Transverse colon (tissue), 4 donors: ENCODE measurements at regions not wholly inside any gene's neighbourhood (a gene's known extent, or its start where the extent isn't known, plus 50 kb on each side); places are given as distances from the start of the nearest gene placed in this dataset.

Experiments used
- DNase-seq: peaks from one replicate; pipeline ENCODE4 v3.0.0-alpha.2; 2019
- H3K27ac ChIP-seq, 4 donors: fragments of 200-600 bp; sonication (generic); 2 replicates each; pipeline ENCODE4 v1.5.1; 2016 to 2018; ENCODE audit warnings: inconsistent platforms in 4 of 4
- H3K27me3 ChIP-seq: fragments of 200-600 bp; sonication (generic); 2 replicates; pipeline ENCODE4 v1.5.1; 2017; ENCODE audit warnings: inconsistent platforms
- H3K36me3 ChIP-seq, 4 donors: fragments of 200-600 bp; sonication (generic); 2 replicates each; pipeline ENCODE4 v1.5.1; 2017 to 2019; ENCODE audit warnings: inconsistent platforms in 4 of 4
- H3K4me1 ChIP-seq, 4 donors: fragments of 200-600 bp; sonication (generic); 2 replicates each; pipeline ENCODE4 v1.5.1; 2017 to 2020; ENCODE audit warnings: inconsistent platforms in 4 of 4
- H3K4me3 ChIP-seq, 4 donors: fragments of 200-600 bp; sonication (generic); 1 replicate in 1 of 4; 2 replicates in 3 of 4; pipeline versions ENCODE4 v1.5.1 to v1.6.1; 2017 to 2019; ENCODE audit warnings: inconsistent platforms in 4 of 4
- H3K9me3 ChIP-seq, 2 donors: fragments of 200-600 bp; sonication (generic); 2 replicates each; pipeline ENCODE4 v1.5.1; 2017 to 2019; ENCODE audit warnings: inconsistent platforms in 2 of 2
- EP300 ChIP-seq: sonication (generic); formaldehyde crosslinking; IDR thresholded peaks from one replicate; pipeline ENCODE4 v1.6.1; 2017; ENCODE audit warnings: antibody characterized with exemption, low read depth
- POLR2A ChIP-seq: fragments of 450-650 bp; IDR thresholded peaks from one replicate; pipeline ENCODE4 v1.6.1; 2016; ENCODE audit warnings: antibody characterized with exemption, mild to moderate bottlenecking, moderate library complexity
- POLR2AphosphoS5 ChIP-seq, 3 donors: sonication (generic); formaldehyde crosslinking; IDR thresholded peaks; one replicate each; pipeline ENCODE4 v1.6.1; 2016; ENCODE audit warnings: antibody characterized with exemption in 3 of 3
- WGBS, 2 donors: methylation state at CpG; one replicate each; pipeline ENCODE4 v1.1.5; 2018; ENCODE audit warnings: low coverage in 1 of 2; 5-methylcytosine and 5-hydroxymethylcytosine counted together
- in situ Hi-C, 4 donors: fragments of 200-750 bp; cut with MboI; loops; one replicate each; pipeline versions ENCODE4 v1.15.0 to v1.15.1; 2017; ENCODE audit warnings: low sequenced_read_pairs in 3 of 4, low pct_ligation_motif_present in 1 of 4, low pct_unique_long_range_greater_than_20kb in 1 of 4
- intact Hi-C: fragments of 100-400 bp; cut with DNase I; formaldehyde crosslinking; loops from one replicate; pipeline ENCODE4 v1.15.1; 2023; ENCODE audit warnings: low total_unique reads
- TF ChIP-seq, protein P1 (sequence below), 5 experiments: fragments of 200-600 bp in 3 of 5; fragments of 450-650 bp in 2 of 5; sonication (generic) in 3 of 5; IDR thresholded peaks; 1 replicate in 2 of 5; 2 replicates in 3 of 5; pipeline ENCODE4 v1.5.1; 2016 to 2017; ENCODE audit warnings: antibody characterized with exemption in 5 of 5, inconsistent platforms in 3 of 5, mild to moderate bottlenecking in 2 of 5, moderate library complexity in 1 of 5

DNA sequence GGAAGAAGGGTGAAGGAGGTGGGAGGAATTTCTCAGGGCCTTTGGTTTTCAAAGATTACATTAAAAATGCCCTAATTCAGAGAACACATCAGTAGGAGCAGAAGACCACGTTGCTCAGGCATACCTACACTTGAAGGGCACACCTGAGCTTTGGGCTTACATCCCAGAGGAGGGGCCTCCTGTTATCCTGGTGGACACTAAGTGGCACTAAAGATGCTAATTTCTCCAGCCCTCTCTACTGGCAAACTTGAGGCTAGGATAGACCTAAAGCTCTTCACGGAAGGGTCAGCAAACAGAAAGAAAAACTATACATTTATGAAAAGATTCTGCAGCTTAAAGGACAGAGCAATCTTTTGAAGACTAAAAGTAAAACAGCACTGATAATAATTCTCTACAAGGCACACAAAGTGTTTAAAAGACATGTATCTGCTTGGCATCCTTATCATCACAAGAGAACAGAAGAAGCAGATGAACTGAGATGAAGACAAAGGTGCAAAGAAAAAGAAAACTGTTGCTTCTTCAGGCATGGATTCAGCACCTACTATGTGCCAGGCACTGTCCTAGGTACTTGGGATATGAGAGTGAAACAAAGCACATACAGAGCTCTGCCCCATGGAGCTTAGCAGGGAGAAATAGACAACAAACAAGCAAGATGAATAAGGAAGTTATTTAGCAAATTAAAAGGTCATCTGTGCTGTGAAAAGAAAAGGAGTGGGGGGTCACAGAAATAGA lies 137.5 kb downstream of the NUAK1 start:
- Histone ChIP-seq H3K27ac (no peak overlapping the region), H3K9me3 (no peaks in the 10 kb centered on the region), H3K4me1 (no peaks in the 10 kb centered on the region), H3K36me3 (no peaks in the 10 kb centered on the region), H3K27me3 (no peaks in the 10 kb centered on the region), H3K4me3 (no peak overlapping the region)
- 43 to 60% methylated on average over 2 of the region's 2 CpGs for WGBS, 2 donors
- TF ChIP-seq EP300 = no peak
- TF ChIP-seq, protein P1, sequence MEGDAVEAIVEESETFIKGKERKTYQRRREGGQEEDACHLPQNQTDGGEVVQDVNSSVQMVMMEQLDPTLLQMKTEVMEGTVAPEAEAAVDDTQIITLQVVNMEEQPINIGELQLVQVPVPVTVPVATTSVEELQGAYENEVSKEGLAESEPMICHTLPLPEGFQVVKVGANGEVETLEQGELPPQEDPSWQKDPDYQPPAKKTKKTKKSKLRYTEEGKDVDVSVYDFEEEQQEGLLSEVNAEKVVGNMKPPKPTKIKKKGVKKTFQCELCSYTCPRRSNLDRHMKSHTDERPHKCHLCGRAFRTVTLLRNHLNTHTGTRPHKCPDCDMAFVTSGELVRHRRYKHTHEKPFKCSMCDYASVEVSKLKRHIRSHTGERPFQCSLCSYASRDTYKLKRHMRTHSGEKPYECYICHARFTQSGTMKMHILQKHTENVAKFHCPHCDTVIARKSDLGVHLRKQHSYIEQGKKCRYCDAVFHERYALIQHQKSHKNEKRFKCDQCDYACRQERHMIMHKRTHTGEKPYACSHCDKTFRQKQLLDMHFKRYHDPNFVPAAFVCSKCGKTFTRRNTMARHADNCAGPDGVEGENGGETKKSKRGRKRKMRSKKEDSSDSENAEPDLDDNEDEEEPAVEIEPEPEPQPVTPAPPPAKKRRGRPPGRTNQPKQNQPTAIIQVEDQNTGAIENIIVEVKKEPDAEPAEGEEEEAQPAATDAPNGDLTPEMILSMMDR (IDR thresholded peaks at IDR 0.05) = no peak
- no peak for TF ChIP-seq POLR2AphosphoS5 (IDR thresholded peaks at IDR 0.05)
- TF ChIP-seq POLR2A = no peak
- intact Hi-C loops = no loop called here
- DNase-seq = no peak
- in situ Hi-C loops = no loop called here

DNA sequence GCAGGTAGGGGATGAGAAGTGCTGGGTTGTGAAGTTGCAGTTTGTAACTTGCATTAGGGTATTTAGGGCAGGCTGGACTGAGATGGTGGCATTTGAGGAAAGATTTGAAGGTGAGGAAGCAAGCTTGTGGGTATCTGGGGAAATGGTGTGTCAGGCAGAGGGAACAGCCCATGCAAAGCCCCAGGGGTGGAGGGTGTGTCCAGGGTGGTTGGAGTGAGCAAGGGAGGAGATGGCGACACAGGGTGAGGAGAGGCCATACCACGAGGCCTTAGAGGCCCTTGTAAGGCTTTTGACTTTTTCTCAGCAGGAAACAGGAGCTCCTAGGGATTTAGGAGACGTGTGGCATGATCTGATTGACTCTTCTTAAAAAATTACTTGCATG lies 136.9 kb downstream of the NUAK1 start:
- no peak for DNase-seq
- WGBS, 2 donors = 50 to 53% methylated on average over 3 of the region's 3 CpGs
- in situ Hi-C loops = no loop called here
- H3K27ac ChIP-seq = no peak overlapping the region
- no peak overlapping the region for H3K4me3 ChIP-seq
- no peaks in the 10 kb centered on the region for H3K9me3 ChIP-seq
- H3K4me1 ChIP-seq = no peaks in the 10 kb centered on the region
- H3K27me3 ChIP-seq = no peaks in the 10 kb centered on the region
- no peaks in the 10 kb centered on the region for H3K36me3 ChIP-seq
- intact Hi-C loops = no loop called here
- TF ChIP-seq EP300 (no peak), POLR2AphosphoS5 (IDR thresholded peaks at IDR 0.05) (no peak), POLR2A (no peak)
- TF ChIP-seq, protein P1 (IDR thresholded peaks at IDR 0.05) = no peak

DNA sequence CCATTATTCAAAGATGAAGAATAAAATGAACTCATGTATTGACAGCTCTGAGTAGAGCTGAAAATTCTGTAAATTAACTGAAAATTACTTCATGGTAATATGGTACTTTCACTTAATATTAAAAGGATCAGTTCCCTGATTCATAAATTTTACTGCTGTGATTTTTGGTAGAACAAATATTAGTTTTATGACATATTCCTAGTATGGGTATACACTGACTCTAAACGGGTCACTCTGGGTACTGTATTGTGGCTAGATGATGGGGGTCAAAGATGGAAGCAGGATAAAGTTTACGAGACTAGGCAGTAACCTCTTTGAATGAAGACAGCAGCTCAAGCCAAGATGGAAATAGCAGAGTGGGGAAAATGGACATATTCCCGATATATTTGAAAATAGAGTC lies 135.5 kb downstream of the NUAK1 start:
- Histone ChIP-seq H3K36me3 (no peaks in the 10 kb centered on the region), H3K4me1 (no peaks in the 10 kb centered on the region), H3K27ac (no peak overlapping the region), H3K4me3 (no peak overlapping the region), H3K27me3 (no peaks in the 10 kb centered on the region), H3K9me3 (no peaks in the 10 kb centered on the region)
- WGBS, 2 donors = 47 to 71% methylated on average over 2 to 3 of the region's 3 CpGs
- DNase-seq = no peak
- TF ChIP-seq, protein P1 (IDR thresholded peaks at IDR 0.05) = no peak
- TF ChIP-seq EP300 (no peak), POLR2AphosphoS5 (IDR thresholded peaks at IDR 0.05) (no peak)
- in situ Hi-C loops = no loop called here
- intact Hi-C loops = no loop called here

DNA sequence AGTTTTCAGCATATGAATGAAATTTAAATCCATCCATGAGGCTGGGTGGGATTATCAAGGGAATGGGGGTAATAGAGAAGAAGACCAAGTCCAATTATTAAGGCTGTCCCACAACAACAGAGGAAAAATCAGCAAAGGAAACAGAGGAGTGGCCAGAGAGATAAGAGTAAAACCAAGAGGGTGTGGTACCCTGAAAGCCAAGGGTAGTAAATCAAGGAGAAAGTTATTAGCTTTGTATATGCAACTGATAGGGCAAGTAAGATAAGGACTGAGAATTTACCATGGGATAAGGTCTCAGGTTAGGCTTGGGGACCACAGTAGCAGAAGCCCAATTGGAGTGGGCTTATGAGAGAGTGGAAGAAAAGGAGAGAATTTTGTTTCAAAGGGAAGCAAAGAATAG lies 134.5 kb downstream of the NUAK1 start:
- intact Hi-C loops = no loop called here
- no peak for TF ChIP-seq EP300
- no peak for TF ChIP-seq POLR2A
- TF ChIP-seq, protein P1 (IDR thresholded peaks at IDR 0.05) = no peak
- TF ChIP-seq POLR2AphosphoS5 (IDR thresholded peaks at IDR 0.05) = no peak
- no peak overlapping the region for H3K4me3 ChIP-seq
- no peak for DNase-seq
- H3K9me3 ChIP-seq = no peaks in the 10 kb centered on the region
- in situ Hi-C loops = no loop called here
- H3K27ac ChIP-seq = no peak overlapping the region
- no peaks in the 10 kb centered on the region for H3K36me3 ChIP-seq
- H3K4me1 ChIP-seq = no peaks in the 10 kb centered on the region
- no peaks in the 10 kb centered on the region for H3K27me3 ChIP-seq
